GM19043 (cell line): ENCODE measurements at regions not wholly inside any gene's neighbourhood (a gene's known extent, or its start where the extent isn't known, plus 50 kb on each side); places are given as distances from the start of the nearest gene placed in this dataset.

Experiments
- ATAC-seq: cut with Tn5 transposase; IDR thresholded peaks from one replicate; pipeline ENCODE4 v1.9.1; 2021; ENCODE audit warnings: low read depth; ENCODE audit not compliant: unreplicated experiment

- no peak for ATAC-seq
Observed at GRCh38 chr5:39476843-39477220, 52.1 kb upstream of the DAB2 start.

- ATAC-seq: no peak
Observed at GRCh38 chr5:39475881-39476842, 51.4 kb upstream of the DAB2 start.

- ATAC-seq: no peak
Observed at GRCh38 chr5:39475159-39475571, 50.4 kb upstream of the DAB2 start.
